OCI-LY7 (cell line): ENCODE measurements at regions not wholly inside any gene's neighbourhood (a gene's known extent, or its start where the extent isn't known, plus 50 kb on each side); places are given as distances from the start of the nearest gene placed in this dataset.
A peak's percentile ranks its signal among the peaks of the same experiment; 100 is the strongest.

Experiments
- BruUV-seq: library from RNA; stranded (reverse); fragments of 400-500 nt; replicated peaks from 2 replicates; lab custom pipeline; 2021; lab: Mats Ljungman, UMichigan
- CTCF ChIA-PET: fragments of 300-600 bp; sonication (Branson Sonifier 250); formaldehyde crosslinking; loops from one replicate; lab custom pipeline; 2022; ENCODE audit warnings: antibody characterized with exemption; ENCODE audit not compliant: unreplicated experiment; lab: Charles Lee
- POLR2A ChIA-PET: fragments of 300-600 bp; sonication (Branson Sonifier 250); formaldehyde crosslinking; loops from one replicate; lab custom pipeline; 2022; ENCODE audit warnings: antibody characterized with exemption; lab: Charles Lee
- DNase-seq: peaks from one replicate; pipeline ENCODE4 v3.0.0-alpha.2; 2015; ENCODE audit warnings: low spot score
- H2AFZ ChIP-seq: fragments of 200-600 bp; sonication (generic), shearing (Covaris generic); 2 replicates; pipeline ENCODE4 v1.6.1; 2014; ENCODE audit warnings: mild to moderate bottlenecking, antibody characterized with exemption, low read length, moderate library complexity
- H3K27ac ChIP-seq: fragments of 200-600 bp; sonication (generic); 2 replicates; pipeline ENCODE4 v1.5.1; 2014; ENCODE audit warnings: mixed run types, low read depth, mild to moderate bottlenecking, moderate library complexity, low read length, inconsistent platforms; ENCODE audit not compliant: poor library complexity, severe bottlenecking
- H3K36me3 ChIP-seq: fragments of 200-600 bp; sonication (generic); 2 replicates; pipeline ENCODE4 v1.6.1; 2014; ENCODE audit warnings: mild to moderate bottlenecking, antibody characterized with exemption, low read length, moderate library complexity, mixed read lengths; ENCODE audit not compliant: insufficient read depth
- H3K4me1 ChIP-seq: fragments of 200-600 bp; sonication (generic); 2 replicates; pipeline ENCODE4 v1.5.1; 2014; ENCODE audit warnings: mild to moderate bottlenecking, low read length; ENCODE audit not compliant: insufficient read depth, poor library complexity, severe bottlenecking
- H3K4me2 ChIP-seq: fragments of 200-600 bp; sonication (generic); 2 replicates; pipeline ENCODE4 v1.6.1; 2014; ENCODE audit warnings: mild to moderate bottlenecking, low read length
- H3K4me3 ChIP-seq: fragments of 200-600 bp; sonication (generic); 2 replicates; pipeline ENCODE4 v1.5.1; 2014; ENCODE audit warnings: mild to moderate bottlenecking, low read depth, low read length; ENCODE audit not compliant: poor library complexity, severe bottlenecking
- H3K79me2 ChIP-seq: fragments of 200-600 bp; sonication (generic); 2 replicates; pipeline ENCODE4 v1.6.1; 2016; ENCODE audit warnings: low read depth, mild to moderate bottlenecking, low read length, moderate library complexity, mixed read lengths; ENCODE audit not compliant: insufficient read depth
- H3K9me2 ChIP-seq: fragments of 200-600 bp; sonication (generic); 2 replicates; pipeline ENCODE4 v1.6.1; 2016; ENCODE audit warnings: mild to moderate bottlenecking, low read length, mixed read lengths; ENCODE audit not compliant: insufficient read depth
- H3K9me3 ChIP-seq: fragments of 200-600 bp; sonication (generic); 2 replicates; pipeline ENCODE4 v1.6.1; 2014; ENCODE audit warnings: mild to moderate bottlenecking, mixed run types, low read length, mixed read lengths
- H4K20me1 ChIP-seq: fragments of 200-600 bp; sonication (generic); 2 replicates; pipeline ENCODE4 v1.6.1; 2014; ENCODE audit warnings: mild to moderate bottlenecking, antibody characterized with exemption, low read length, moderate library complexity, mixed read lengths; ENCODE audit not compliant: insufficient read depth
- CTCF ChIP-seq: fragments of 200-600 bp; sonication (generic); conservative IDR thresholded peaks from 2 replicates; pipeline ENCODE4 v1.5.1; 2014; ENCODE audit warnings: mild to moderate bottlenecking, antibody characterized with exemption, low read length, moderate library complexity, mixed read lengths
- EZH2phosphoT487 ChIP-seq: fragments of 200-600 bp; sonication (generic); IDR thresholded peaks from 2 replicates; pipeline ENCODE4 v1.6.1; 2018; ENCODE audit warnings: low read depth, borderline replicate concordance, mild to moderate bottlenecking, mixed run types, antibody characterized with exemption, low read length, moderate library complexity, mixed read lengths
- intact Hi-C: fragments of 100-400 bp; cut with micrococcal nuclease; formaldehyde crosslinking; loops from one replicate; pipeline ENCODE4 v1.10.0; 2022; ENCODE audit not compliant: unreplicated experiment

GRCh38 chr9:7947577-7947976 is 148.0 kb upstream of the DMAC1 start:
- no peak for DNase-seq
- H3K9me2 ChIP-seq, result no peaks in the 10 kb centered on the region
- H3K27ac ChIP-seq, result no peak overlapping the region
- H2AFZ ChIP-seq, result peak overlapping the region; percentile 87
- ChIA-PET POLR2A (interaction anchor here (0.9 to 1.4 kb wide), 4 partner anchors 9 to 53 kb away, joined by 3 to 6 read pairs (median 3); no protein-coding TSS in a partner anchor), CTCF (interaction anchor here (0.7 kb wide), 1 partner anchor 18 kb away, joined by 3 read pairs; no protein-coding TSS in a partner anchor)
- H3K9me3 ChIP-seq, result peaks cover 9% of the 10 kb centered on the region; the same call in 1 of the 2 replicates
- H3K4me3 ChIP-seq, result no peak overlapping the region
- H3K36me3 ChIP-seq, result no peaks in the 10 kb centered on the region
- no peaks in the 10 kb centered on the region for H4K20me1 ChIP-seq
- BruUV-seq, result no TSS peak
- H3K4me1 ChIP-seq, result peaks cover 5% of the 10 kb centered on the region
- peak overlapping the region; percentile 13; the same call in 1 of the 2 replicates for H3K4me2 ChIP-seq
- intact Hi-C loops, result no loop called here
- H3K79me2 ChIP-seq, result no peaks in the 10 kb centered on the region
- TF ChIP-seq CTCF (no peak), EZH2phosphoT487 (no peak)

- ChIA-PET POLR2A (no interaction called here), CTCF (no interaction called here)
- Histone ChIP-seq H3K4me1 (peaks cover 5% of the 10 kb centered on the region), H3K4me2 (no peak overlapping the region), H3K36me3 (no peaks in the 10 kb centered on the region), H3K9me3 (peaks cover 9% of the 10 kb centered on the region; the same call in 1 of the 2 replicates), H4K20me1 (no peaks in the 10 kb centered on the region), H3K27ac (no peak overlapping the region), H3K79me2 (no peaks in the 10 kb centered on the region), H3K4me3 (no peak overlapping the region), H3K9me2 (no peaks in the 10 kb centered on the region), H2AFZ (no peak overlapping the region)
- no peak for DNase-seq
- BruUV-seq, result no TSS peak
- intact Hi-C loops, result no loop called here
- TF ChIP-seq EZH2phosphoT487, result no peak
- TF ChIP-seq CTCF, result no peak
Measured at GRCh38 chr9:7946458-7946857, 146.9 kb upstream of the DMAC1 start.

GRCh38 chr9:7944572-7944971 is 145.0 kb upstream of the DMAC1 start:
- Histone ChIP-seq H3K9me2 (no peaks in the 10 kb centered on the region), H3K4me3 (no peak overlapping the region), H3K4me1 (peaks cover 5% of the 10 kb centered on the region), H4K20me1 (no peaks in the 10 kb centered on the region), H3K36me3 (no peaks in the 10 kb centered on the region), H3K27ac (no peak overlapping the region), H3K4me2 (no peak overlapping the region), H2AFZ (no peak overlapping the region), H3K9me3 (peaks cover 9% of the 10 kb centered on the region; the same call in 1 of the 2 replicates), H3K79me2 (no peaks in the 10 kb centered on the region)
- no peak for TF ChIP-seq CTCF
- TF ChIP-seq EZH2phosphoT487, result no peak
- no TSS peak for BruUV-seq
- no peak for DNase-seq
- CTCF ChIA-PET, result no interaction called here
- POLR2A ChIA-PET, result no interaction called here
- intact Hi-C loops, result no loop called here
